ENCODE measurements at regions not wholly inside any gene's neighbourhood (a gene's known extent, or its start where the extent isn't known, plus 50 kb on each side); places are given as distances from the start of the nearest gene placed in this dataset.
"Not testable (repeated sequence)": the region's sequence is repeated elsewhere in the genome, so short reads cannot be mapped to it uniquely, and the experiment has no call there.

GRCh38 chr20:19026121-19026878, 186.1 kb upstream of the SLC24A3 start:
- peak; percentile 67 for ATAC-seq
- peak; percentile 12 for DNase-seq

DNA sequence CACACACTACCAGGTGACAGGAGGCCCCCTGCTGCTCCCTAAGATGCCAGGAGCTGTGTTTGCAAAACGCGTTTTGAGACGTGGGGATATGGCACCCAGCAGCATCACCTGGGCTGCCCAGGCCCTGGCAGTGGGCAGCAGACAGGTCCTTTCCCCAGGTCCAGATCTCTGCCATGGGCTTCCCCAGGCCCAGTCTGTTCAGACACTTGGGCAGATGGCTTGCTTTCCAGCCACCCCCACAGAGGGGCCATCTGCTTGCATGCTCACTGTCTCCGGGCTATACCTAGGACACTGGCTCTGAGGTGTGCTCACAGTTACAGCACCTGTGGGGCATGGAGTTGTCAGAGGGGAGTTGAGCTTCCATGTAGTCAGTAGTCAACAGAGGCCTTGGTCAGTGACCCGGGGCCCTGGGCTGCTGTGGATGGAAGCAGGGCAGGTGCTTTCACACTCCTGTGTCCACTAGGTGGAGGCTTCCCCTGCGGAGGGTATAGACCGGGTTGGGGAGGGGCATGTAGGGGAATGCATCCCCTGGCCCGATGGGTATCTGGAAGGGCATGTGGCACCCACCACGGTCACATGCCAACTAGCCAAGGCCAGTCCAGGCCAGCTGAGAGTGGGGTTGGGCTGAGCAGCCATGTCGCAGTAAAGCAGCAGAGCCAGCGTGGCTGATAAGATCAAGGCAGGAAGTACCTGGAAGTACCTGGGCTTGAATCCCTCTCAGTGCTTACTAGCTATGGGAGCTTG, 185.4 kb upstream of the SLC24A3 start:
- no peak for ATAC-seq
- no peak for DNase-seq

- no peak for ATAC-seq
- no peak for DNase-seq
These were observed 184.5 kb upstream of the SLC24A3 start for GRCh38 chr20:19027971-19028370.

GRCh38 chr20:19041787-19042186, 170.7 kb upstream of the SLC24A3 start:
- DNase-seq, result no peak
- ATAC-seq, result no peak

- DNase-seq (no peak), ATAC-seq (no peak)
These were observed 167.1 kb upstream of the SLC24A3 start for GRCh38 chr20:19045371-19045770.

GRCh38 chr20:19047040-19047950, 165.1 kb upstream of the SLC24A3 start:
- DNase-seq (no peak), ATAC-seq (no peak)

- ATAC-seq, result no peak
- no peak for DNase-seq
These were observed 164.5 kb upstream of the SLC24A3 start for GRCh38 chr20:19047951-19048296.

- no peak for DNase-seq
- ATAC-seq, result no peak
These were observed 163.4 kb upstream of the SLC24A3 start for GRCh38 chr20:19048995-19049501.

DNA sequence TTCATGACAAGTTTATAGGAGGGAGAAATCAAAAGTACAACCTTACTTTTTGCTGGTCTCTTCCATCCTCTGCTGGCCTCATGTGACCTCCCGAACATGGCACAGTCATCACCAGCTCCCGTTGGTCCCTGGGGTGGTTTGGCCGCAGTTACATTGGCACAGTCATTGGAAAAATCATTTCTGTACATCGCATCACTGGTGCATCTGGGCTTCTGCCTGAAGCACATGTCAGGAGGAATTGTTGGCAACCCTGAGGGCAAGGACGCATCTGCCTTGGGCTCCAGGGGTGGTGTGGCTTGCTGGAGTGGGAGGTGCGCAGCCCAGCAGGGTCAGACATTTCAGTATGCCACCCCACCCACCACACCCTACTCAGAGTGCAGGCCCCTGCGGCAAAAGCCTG, 162.9 kb upstream of the SLC24A3 start:
- ATAC-seq, result no peak
- no peak for DNase-seq

GRCh38 chr20:19056909-19057308, 155.5 kb upstream of the SLC24A3 start:
- ATAC-seq (no peak), DNase-seq (peak; percentile 21)

DNA sequence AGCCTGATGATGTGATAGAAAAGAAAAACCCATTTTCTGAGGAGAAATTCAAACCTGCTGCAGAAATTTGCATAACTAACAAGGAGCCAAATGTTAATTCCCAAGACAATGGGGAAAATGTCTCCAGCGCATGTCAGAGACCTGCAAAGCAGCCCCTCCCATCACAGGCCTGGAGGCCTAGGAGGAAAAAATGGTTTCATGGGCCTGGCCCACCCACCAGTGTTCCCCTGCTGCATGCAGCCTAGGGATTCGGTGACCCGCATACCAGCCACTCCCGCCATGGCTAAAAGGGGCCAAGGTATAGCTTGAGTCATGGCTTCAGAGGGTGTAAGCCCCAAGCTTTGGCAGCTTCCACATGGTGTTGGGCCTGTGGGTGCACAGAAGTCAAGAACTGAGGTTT, 147.7 kb upstream of the SLC24A3 start:
- not testable (repeated sequence) for DNase-seq, ATAC-seq

- ATAC-seq, result no peak
- no peak for DNase-seq
These were observed 144.5 kb upstream of the SLC24A3 start for GRCh38 chr20:19067986-19068385.

DNA sequence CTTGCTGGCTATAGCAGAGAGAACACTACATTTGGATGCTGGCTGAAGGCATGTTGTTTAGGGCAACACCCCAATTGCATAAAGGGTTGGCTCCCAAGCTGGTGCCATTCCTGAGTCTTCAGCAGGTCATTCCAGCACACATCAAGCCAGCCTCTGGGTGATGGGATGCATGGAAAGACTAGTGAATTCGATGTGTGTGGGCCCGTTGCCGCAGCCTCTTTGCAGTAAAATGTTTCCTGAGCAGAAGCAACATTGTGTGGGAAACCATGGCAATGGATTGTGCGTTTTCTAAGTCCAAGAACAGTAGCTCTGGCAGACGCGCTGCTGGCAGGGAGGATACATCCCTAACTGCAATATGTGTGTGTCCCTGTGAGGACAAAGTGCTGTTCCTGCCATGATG, 142.4 kb upstream of the SLC24A3 start:
- ATAC-seq, result no peak
- DNase-seq, result no peak

- ATAC-seq (no peak), DNase-seq (no peak)
These were observed 141.6 kb upstream of the SLC24A3 start for GRCh38 chr20:19070681-19071445.

- no peak for DNase-seq
- ATAC-seq, result no peak
These were observed 141.1 kb upstream of the SLC24A3 start for GRCh38 chr20:19071446-19071725.

DNA sequence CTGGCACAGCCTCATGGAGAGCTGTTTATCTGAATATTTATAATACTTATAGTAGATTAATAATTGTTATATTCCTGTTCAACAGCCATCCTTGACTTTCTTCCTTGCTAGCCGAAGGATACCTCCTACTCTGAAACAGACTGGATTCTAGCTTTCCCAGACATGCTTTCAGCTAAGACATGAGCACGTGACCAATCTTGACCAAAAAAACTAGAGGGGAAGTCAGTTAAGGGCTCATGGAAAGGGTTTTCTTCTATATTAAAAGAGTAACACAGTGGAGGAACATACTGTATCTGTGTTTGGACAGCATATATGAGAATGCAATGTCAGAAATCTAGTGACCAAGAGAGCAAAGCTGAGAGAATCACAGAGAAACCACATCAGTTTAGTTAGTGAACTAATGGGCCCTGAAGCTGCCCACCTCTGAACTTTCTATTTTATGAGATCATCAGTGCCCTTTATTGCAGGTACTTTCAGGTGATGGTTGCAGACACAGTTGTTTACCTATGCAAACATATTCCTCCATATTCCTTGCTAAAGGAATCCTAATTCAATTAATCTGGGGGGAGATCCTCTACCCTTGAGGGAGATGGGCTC, 140.4 kb upstream of the SLC24A3 start:
- no peak for ATAC-seq
- no peak for DNase-seq

DNA sequence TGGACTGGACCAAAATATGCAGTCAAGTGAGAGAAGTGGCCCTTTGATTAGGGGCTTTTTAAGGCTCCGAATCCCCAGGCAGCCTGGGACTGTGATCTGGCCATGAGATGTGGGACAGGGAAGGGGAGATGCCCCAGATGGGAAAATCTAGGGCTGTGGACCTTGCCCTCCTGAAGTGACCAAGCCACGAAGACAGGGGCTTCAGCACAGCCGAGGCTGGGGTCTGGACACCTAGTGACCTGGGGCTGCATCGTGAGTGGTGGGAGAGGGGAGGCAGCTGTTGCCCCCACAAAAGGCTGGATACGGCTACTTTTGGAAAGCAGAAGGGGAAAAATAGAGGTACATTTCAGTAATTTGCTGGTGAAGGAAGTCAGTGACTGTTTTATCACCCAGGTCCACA, 139.5 kb upstream of the SLC24A3 start:
- no peak for DNase-seq
- no peak for ATAC-seq

- ATAC-seq, result peak; percentile 28
- no peak for DNase-seq
These were observed 138.7 kb upstream of the SLC24A3 start for GRCh38 chr20:19073584-19074218.

DNA sequence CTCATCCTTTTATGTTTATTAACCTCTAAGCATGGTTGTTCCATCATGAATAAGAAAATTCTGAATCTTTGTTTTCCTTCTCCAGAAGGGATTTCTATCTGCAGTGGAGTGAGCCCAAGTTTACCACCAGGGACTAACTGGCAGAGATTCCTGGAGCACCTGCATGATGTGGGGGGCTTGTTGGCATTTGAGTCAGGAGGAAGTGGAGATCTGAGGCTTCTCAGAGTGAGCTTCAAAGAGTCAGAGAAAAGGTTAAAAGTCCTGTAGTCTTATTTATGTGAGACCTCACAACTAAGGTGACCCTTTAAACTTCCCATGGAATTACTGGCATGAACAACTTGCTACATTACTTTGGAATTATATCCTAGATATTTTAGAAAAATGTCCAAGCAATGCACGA, 138.1 kb upstream of the SLC24A3 start:
- ATAC-seq (no peak), DNase-seq (no peak)

DNA sequence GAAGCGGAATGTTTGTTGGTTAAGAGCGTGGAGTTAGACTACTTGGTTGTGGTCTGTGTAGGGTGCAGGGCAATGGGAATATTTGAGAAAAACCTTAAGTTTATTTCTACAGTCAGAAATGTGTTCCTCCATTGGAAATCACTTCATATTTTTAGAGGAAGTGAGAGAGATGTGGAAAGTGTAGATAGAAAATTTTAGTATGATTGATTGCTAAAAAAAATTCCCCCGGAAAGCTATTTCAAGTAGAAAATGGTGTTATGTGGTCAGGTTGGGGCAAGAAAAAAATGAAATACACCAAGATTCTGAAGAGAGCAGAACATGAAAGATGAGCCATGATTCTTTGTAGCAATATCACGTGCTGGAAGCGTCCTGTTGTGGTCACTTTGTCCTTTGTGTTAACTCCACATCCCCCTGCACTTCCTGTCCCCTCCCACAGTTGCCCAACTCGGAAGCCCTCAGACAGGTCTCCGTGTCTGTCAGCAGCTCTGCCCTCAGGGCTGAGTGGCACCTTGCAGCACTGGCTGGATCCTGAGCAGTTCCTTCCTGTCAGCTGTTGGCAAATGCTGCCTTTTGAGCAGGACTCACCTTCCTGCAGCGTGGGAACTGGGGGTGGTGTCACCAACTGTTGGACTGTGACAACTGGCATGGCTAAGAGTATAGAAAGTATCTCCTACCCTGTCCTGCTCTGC, 137.5 kb upstream of the SLC24A3 start:
- ATAC-seq (peak; percentile 71), DNase-seq (peak; percentile 27)

Measured in stimulated activated naive CD8-positive, alpha-beta T cell treated with anti-CD3 and anti-CD28 coated beads, Interleukin-15, Interleukin-2, amounts not matched to agents 100 U/mL and 50 U/mL, for 24 hours (primary cell).